Amygdala (tissue), 56 donors: ENCODE measurements at regions not wholly inside any gene's neighbourhood (a gene's known extent, or its start where the extent isn't known, plus 50 kb on each side); places are given as distances from the start of the nearest gene placed in this dataset.
"Not testable (repeated sequence)": the region's sequence is repeated elsewhere in the genome, so short reads cannot be mapped to it uniquely, and the experiment has no call there.

Experiments used
- DNase-seq, 56 donors: peaks; one replicate each; lab custom pipeline; 2025; lab: John Stamatoyannopoulos, UW

GRCh38 chr2:215805493-215805892 is 207.9 kb downstream of the MREG start:
- DNase-seq, result no peak

- DNase-seq, result no peak
These were observed 210.2 kb downstream of the MREG start for GRCh38 chr2:215803150-215803549.

GRCh38 chr2:215799194-215799593 is 214.2 kb downstream of the MREG start:
- DNase-seq, result no peak

- no peak for DNase-seq
These were observed 215.7 kb downstream of the MREG start for GRCh38 chr2:215797676-215798075.

- no peak for DNase-seq
These were observed 217.1 kb downstream of the MREG start for GRCh38 chr2:215796140-215796855.

GRCh38 chr2:215794829-215795546 is 218.4 kb downstream of the MREG start:
- no peak for DNase-seq

GRCh38 chr2:215793747-215794595 is 219.4 kb downstream of the MREG start:
- peak in 2 of 56 donors; percentile 4 to 42 for DNase-seq

GRCh38 chr2:215791481-215791937 is 221.8 kb downstream of the MREG start:
- no peak for DNase-seq

- DNase-seq, result no peak
These were observed 222.6 kb downstream of the MREG start for GRCh38 chr2:215790523-215791421.

- DNase-seq, result no peak
These were observed 225.7 kb downstream of the MREG start for GRCh38 chr2:215787565-215788178.

- DNase-seq, result no peak
These were observed 226.3 kb downstream of the MREG start for GRCh38 chr2:215787025-215787424.

GRCh38 chr2:215784371-215784783 is 229.0 kb downstream of the MREG start:
- DNase-seq, result no peak

GRCh38 chr2:215783640-215784039 is 229.7 kb downstream of the MREG start:
- not testable (repeated sequence) for DNase-seq

- no peak for DNase-seq
These were observed 230.4 kb downstream of the MREG start for GRCh38 chr2:215782965-215783364.

GRCh38 chr2:215782295-215782694 is 231.1 kb downstream of the MREG start:
- DNase-seq, result no peak

GRCh38 chr2:215780907-215781685 is 232.3 kb downstream of the MREG start:
- no peak for DNase-seq

- no peak for DNase-seq
These were observed 233.0 kb downstream of the MREG start for GRCh38 chr2:215780313-215780712.

GRCh38 chr2:215779912-215780311 is 233.4 kb downstream of the MREG start:
- no peak for DNase-seq
